ENCODE measurements at regions not wholly inside any gene's neighbourhood (a gene's known extent, or its start where the extent isn't known, plus 50 kb on each side); places are given as distances from the start of the nearest gene placed in this dataset.
"Not testable (repeated sequence)": the region's sequence is repeated elsewhere in the genome, so short reads cannot be mapped to it uniquely, and the experiment has no call there.

- Histone ChIP-seq H3K4me1 (no peaks in the 10 kb centered on the region), H3K27ac (no peak overlapping the region), H3K9me3 (no peaks in the 10 kb centered on the region), H3K27me3 (no peaks in the 10 kb centered on the region), H3K4me3 (no peak overlapping the region), H3K36me3 (no peaks in the 10 kb centered on the region)
- TF ChIP-seq CTCF (IDR thresholded peaks at IDR 0.05) = no peak
- ATAC-seq (no peak), DNase-seq (no peak)
- intact Hi-C loops (cut with DNase I) = no loop called here
Measured at GRCh38 chr2:3899536-3900155, 196.3 kb downstream of the DCDC2C start.

GRCh38 chr2:3902131-3902530, 198.8 kb downstream of the DCDC2C start:
- TF ChIP-seq CTCF (IDR thresholded peaks at IDR 0.05) = no peak
- no peak for DNase-seq

GRCh38 chr2:3904061-3904460, 200.7 kb downstream of the DCDC2C start:
- no peaks in the 10 kb centered on the region for H3K27me3 ChIP-seq
- H3K4me1 ChIP-seq = no peaks in the 10 kb centered on the region
- H3K27ac ChIP-seq = no peak overlapping the region
- no peak overlapping the region for H3K4me3 ChIP-seq
- intact Hi-C loops (cut with DNase I) = no loop called here
- ATAC-seq = no peak
- no peak for TF ChIP-seq CTCF (IDR thresholded peaks at IDR 0.05)
- DNase-seq = no peak
- H3K36me3 ChIP-seq = no peaks in the 10 kb centered on the region
- H3K9me3 ChIP-seq = no peaks in the 10 kb centered on the region

More at GRCh38 chr2:3902131-3902530, 198.8 kb downstream of the DCDC2C start:
- ATAC-seq = peak; percentile 64
- Histone ChIP-seq H3K27me3 (no peaks in the 10 kb centered on the region), H3K4me1 (no peaks in the 10 kb centered on the region), H3K27ac (peak overlapping the region; percentile 55), H3K4me3 (no peak overlapping the region), H3K9me3 (no peaks in the 10 kb centered on the region), H3K36me3 (no peaks in the 10 kb centered on the region)
- intact Hi-C loops (cut with DNase I) = no loop called here

GRCh38 chr2:3908498-3908897, 205.1 kb downstream of the DCDC2C start:
- H3K9me3 ChIP-seq; H3K4me1 ChIP-seq; H3K36me3 ChIP-seq; ATAC-seq; H3K4me3 ChIP-seq; H3K27ac ChIP-seq; DNase-seq; intact Hi-C loops (cut with DNase I); H3K27me3 ChIP-seq: not testable (repeated sequence)

- H3K9me3 ChIP-seq = no peaks in the 10 kb centered on the region
- DNase-seq (no peak), ATAC-seq (no peak)
- H3K36me3 ChIP-seq = no peaks in the 10 kb centered on the region
- no peaks in the 10 kb centered on the region for H3K27me3 ChIP-seq
- TF ChIP-seq CTCF (IDR thresholded peaks at IDR 0.05) = no peak
- no peak overlapping the region for H3K27ac ChIP-seq
- no peak overlapping the region for H3K4me3 ChIP-seq
- no peaks in the 10 kb centered on the region for H3K4me1 ChIP-seq
- intact Hi-C loops (cut with DNase I) = no loop called here
Measured at GRCh38 chr2:3911882-3912455, 208.6 kb downstream of the DCDC2C start.

GRCh38 chr2:3913166-3913565, 209.8 kb downstream of the DCDC2C start:
- ATAC-seq (no peak), DNase-seq (no peak)
- TF ChIP-seq CTCF (IDR thresholded peaks at IDR 0.05) = no peak
- Histone ChIP-seq H3K27me3 (no peaks in the 10 kb centered on the region), H3K4me1 (no peaks in the 10 kb centered on the region), H3K4me3 (no peak overlapping the region), H3K27ac (no peak overlapping the region), H3K36me3 (no peaks in the 10 kb centered on the region), H3K9me3 (no peaks in the 10 kb centered on the region)
- intact Hi-C loops (cut with DNase I) = no loop called here

Measured in upper lobe of right lung (tissue), 1 donor.